ENCODE measurements at regions not wholly inside any gene's neighbourhood (a gene's known extent, or its start where the extent isn't known, plus 50 kb on each side); places are given as distances from the start of the nearest gene placed in this dataset.

DNA sequence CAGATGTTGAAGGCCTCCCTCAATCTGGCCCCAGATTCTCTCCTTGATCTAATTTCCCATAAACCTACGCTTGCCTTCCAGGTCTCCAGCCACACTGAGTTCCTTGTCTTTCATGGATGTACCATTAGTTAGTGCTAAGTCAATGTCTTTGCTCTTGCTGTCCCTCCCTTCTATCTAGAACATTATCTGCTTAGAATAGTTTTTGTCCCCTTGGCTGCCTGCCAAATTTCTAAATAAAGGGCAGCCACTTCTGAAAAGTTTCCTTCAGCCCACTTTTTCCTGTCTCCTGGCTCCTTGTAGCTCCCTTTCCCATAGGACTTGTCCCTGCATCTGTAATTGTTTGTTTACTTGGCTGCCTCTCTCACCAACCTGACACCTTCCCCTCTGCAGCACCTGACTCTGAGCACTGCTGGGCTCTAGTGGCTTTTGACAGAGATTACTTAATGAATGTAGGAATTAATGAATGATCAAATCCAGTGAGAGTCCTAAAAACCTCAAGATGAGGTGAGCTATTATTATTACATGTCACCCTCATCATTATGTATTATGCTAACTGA lies 58.3 kb downstream of the CXCL12 start:
- DNase-seq = no peak
- no peaks in the 10 kb centered on the region for H3K9me3 ChIP-seq
- H3K36me3 ChIP-seq = no peaks in the 10 kb centered on the region
- WGBS, 2 donors = 93 to 96% methylated on average over 1 of the region's 1 CpG
- H3K27ac ChIP-seq = no peak overlapping the region
- peaks cover 0 to 19% (median 12%) of the 10 kb centered on the region in 9 donors for H3K4me1 ChIP-seq
- peak in 4 of 8 donors; percentile 10 to 55 (median 36) for ATAC-seq
- TF ChIP-seq, protein P1, sequence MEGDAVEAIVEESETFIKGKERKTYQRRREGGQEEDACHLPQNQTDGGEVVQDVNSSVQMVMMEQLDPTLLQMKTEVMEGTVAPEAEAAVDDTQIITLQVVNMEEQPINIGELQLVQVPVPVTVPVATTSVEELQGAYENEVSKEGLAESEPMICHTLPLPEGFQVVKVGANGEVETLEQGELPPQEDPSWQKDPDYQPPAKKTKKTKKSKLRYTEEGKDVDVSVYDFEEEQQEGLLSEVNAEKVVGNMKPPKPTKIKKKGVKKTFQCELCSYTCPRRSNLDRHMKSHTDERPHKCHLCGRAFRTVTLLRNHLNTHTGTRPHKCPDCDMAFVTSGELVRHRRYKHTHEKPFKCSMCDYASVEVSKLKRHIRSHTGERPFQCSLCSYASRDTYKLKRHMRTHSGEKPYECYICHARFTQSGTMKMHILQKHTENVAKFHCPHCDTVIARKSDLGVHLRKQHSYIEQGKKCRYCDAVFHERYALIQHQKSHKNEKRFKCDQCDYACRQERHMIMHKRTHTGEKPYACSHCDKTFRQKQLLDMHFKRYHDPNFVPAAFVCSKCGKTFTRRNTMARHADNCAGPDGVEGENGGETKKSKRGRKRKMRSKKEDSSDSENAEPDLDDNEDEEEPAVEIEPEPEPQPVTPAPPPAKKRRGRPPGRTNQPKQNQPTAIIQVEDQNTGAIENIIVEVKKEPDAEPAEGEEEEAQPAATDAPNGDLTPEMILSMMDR (IDR thresholded peaks at IDR 0.05) = no peak
- intact Hi-C loops (cut with DNase I) = no loop called here
- no peak overlapping the region for H3K4me3 ChIP-seq
- no peaks in the 10 kb centered on the region for H3K27me3 ChIP-seq

DNA sequence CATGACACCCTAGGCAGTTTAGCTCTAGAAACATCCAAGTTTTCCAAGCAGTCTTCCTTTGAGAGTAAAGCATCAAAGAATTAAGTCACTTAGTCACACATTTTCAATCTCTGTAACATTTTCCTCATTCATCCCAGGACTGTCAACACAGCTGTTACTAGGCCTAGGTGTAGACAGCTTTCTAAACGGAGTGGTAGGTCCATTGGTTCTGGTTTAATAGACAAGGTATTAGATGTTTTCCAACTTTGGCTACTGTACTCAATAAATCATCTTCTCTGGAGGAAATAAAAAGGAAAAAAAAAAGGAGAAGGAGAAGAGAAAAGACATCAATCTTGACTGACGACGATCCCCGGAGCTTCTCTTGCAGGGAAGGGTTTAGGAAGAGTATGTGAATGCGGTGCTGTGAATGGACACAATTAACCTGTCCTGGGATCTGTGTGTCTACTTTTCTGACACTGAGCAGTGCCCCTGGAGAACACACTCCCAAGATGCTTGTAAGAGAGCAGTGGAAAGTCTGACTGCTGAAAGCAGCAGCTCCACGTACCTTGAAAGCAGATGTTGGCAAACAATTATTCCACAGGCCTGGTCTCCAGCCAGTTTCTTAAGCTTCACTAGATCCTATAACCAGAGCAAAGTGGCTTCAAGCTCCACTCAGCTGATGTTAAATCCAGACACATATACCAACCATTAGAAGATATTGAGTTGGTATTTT lies 59.1 kb downstream of the CXCL12 start:
- no peak overlapping the region for H3K4me3 ChIP-seq
- DNase-seq = no peak
- no peaks in the 10 kb centered on the region for H3K9me3 ChIP-seq
- TF ChIP-seq, protein P1 (IDR thresholded peaks at IDR 0.05) = no peak
- no peaks in the 10 kb centered on the region for H3K27me3 ChIP-seq
- no peak for ATAC-seq
- no peaks in the 10 kb centered on the region for H3K36me3 ChIP-seq
- intact Hi-C loops (cut with DNase I) = no loop called here
- peaks cover 0 to 19% (median 12%) of the 10 kb centered on the region in 9 donors for H3K4me1 ChIP-seq
- no peak overlapping the region for H3K27ac ChIP-seq
- WGBS, 2 donors = 87 to 91% methylated on average over 6 of the region's 6 CpGs

DNA sequence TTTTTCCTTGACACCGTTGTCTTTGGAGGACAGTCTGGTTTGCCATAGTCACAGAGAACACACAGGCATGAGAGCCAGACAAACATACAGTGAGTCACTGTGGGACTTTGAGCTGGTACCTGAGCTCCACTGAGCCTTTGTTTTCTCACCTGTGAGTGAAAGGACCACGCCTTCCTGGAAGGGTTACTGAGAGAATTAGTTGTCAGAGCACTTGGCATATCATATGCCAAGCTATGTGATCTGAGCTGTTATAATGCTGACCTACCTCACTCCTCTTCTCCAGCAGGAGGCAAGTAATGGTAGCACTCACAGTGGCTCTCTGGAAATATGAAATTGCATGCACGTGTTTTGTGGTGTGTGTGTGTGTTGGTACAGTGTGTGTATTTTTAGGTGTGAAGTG lies 59.7 kb downstream of the CXCL12 start:
- no peak for ATAC-seq
- intact Hi-C loops (cut with DNase I) = no loop called here
- WGBS, 2 donors = 91 to 96% methylated on average over 3 of the region's 3 CpGs
- Histone ChIP-seq H3K9me3 (no peaks in the 10 kb centered on the region), H3K36me3 (no peaks in the 10 kb centered on the region), H3K27ac (no peak overlapping the region), H3K4me3 (no peak overlapping the region), H3K4me1 (peaks cover 0 to 19% (median 12%) of the 10 kb centered on the region in 9 donors), H3K27me3 (no peaks in the 10 kb centered on the region)
- TF ChIP-seq, protein P1 (IDR thresholded peaks at IDR 0.05) = no peak
- no peak for DNase-seq

DNA sequence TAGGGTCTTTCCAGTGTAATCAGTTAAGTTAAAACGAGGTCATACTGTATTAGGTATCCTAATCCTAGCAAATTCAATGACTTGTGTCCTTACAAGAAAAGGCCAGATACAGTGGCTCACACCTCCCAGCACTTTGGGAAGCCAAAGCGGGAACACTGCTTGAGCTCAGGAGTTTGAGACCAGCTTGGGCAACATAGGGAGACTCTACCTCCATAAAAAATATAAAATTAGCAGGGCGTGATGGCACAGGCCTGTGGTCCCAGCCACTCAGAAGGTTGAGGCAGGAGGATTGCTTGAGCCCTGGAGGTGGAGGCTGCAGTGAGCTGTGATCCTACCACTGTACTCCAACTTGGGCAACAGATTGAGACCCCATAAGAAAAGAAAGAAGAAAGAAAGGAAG lies 61.1 kb downstream of the CXCL12 start:
- ATAC-seq = no peak
- no peak for DNase-seq
- WGBS, 2 donors = 96 to 99% methylated on average over 3 of the region's 3 CpGs
- Histone ChIP-seq H3K4me3 (no peak overlapping the region), H3K36me3 (no peaks in the 10 kb centered on the region), H3K27me3 (no peaks in the 10 kb centered on the region), H3K4me1 (peaks cover 0 to 30% (median 15%) of the 10 kb centered on the region in 9 donors), H3K27ac (no peak overlapping the region), H3K9me3 (no peaks in the 10 kb centered on the region)
- TF ChIP-seq, protein P1 (IDR thresholded peaks at IDR 0.05) = no peak
- intact Hi-C loops (cut with DNase I) = no loop called here

All from heart right ventricle (tissue), 16 donors.